ENCODE measurements at regions not wholly inside any gene's neighbourhood (a gene's known extent, or its start where the extent isn't known, plus 50 kb on each side); places are given as distances from the start of the nearest gene placed in this dataset.

DNA sequence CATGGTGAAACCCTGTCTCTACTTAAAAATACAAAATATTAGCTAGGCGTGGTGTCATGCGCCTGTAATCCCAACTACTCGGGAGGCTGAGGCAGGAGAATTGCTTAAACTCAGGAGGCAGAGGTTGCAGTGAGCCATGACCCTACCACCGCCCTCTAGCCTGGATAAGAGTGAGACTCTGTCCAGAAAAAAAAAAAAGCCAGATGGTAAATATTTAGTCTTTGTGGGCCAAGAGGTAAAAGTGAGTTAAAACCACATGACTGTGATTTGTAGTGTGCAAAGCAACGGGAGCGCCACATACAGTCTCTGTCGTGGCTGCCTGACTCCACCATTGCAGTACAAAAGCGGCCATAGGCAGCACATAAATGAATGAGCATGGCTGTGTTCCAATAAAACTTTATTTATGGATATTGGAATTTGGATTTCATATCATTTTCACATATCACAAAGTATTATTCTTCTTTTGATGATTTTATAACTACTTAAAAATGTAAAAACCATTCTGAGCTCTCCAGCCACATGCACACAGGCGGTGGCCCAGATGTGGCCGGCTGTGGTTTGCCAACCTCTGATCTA, 51.8 kb upstream of the CASZ1 start:
- ATAC-seq (ENCODE audit: low read depth in 2 of 2) (no peak), DNase-seq (no peak)
- Histone ChIP-seq H3K27ac (ENCODE audit: insufficient read depth, low read length, poor library complexity, severe bottlenecking) (no peak overlapping the region), H3K4me1 (ENCODE audit: control insufficient read depth, insufficient read depth, low read length, poor library complexity, severe bottlenecking) (no peaks in the 10 kb centered on the region), H3K27me3 (ENCODE audit: control insufficient read depth, insufficient read depth, low read length) (peaks cover 2% of the 10 kb centered on the region), H3K4me3 (ENCODE audit: low read depth, low read length) (no peak overlapping the region), H3K9me3 (ENCODE audit: control insufficient read depth in 2 of 2, low read length in 2 of 2) (no peaks in the 10 kb centered on the region), H3K36me3 (ENCODE audit: control insufficient read depth, insufficient read depth, low read length) (no peaks in the 10 kb centered on the region)
- H3K27ac Mint-ChIP-seq, result no peak overlapping the region
- peaks cover 9% of the 10 kb centered on the region for H3K27me3 Mint-ChIP-seq
- H3K4me1 Mint-ChIP-seq, result no peaks in the 10 kb centered on the region
- no peaks in the 10 kb centered on the region for H3K36me3 Mint-ChIP-seq
- peaks cover 0 to 10% (median 0%) of the 10 kb centered on the region in 7 donors for H3K9me3 Mint-ChIP-seq
- H3K4me3 Mint-ChIP-seq, result no peak overlapping the region

DNA sequence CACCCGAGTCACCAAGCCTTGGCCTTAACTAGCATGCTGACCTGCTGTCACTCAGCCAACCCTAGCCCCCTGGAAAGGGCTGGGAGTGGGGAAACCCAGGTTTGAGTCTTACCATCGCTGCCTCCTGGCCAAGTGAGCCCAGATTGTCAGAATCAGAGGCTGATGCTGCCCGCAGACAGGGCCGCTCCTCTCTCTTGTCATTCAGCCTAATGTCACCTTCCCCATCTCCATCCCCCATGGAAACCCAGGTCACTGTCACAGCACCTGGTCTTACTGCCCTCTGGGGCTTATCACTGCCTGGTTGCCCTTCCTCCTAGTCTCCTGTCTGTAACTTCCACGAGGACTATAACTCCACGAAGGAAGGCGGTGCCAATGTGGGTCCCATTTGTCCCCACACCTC, 53.6 kb upstream of the CASZ1 start:
- H3K27ac ChIP-seq (ENCODE audit: insufficient read depth, low read length, poor library complexity, severe bottlenecking), result no peak overlapping the region
- Mint-ChIP-seq H3K27me3 (no peaks in the 10 kb centered on the region), H3K36me3 (no peaks in the 10 kb centered on the region), H3K9me3 (no peaks in the 10 kb centered on the region), H3K4me1 (no peaks in the 10 kb centered on the region), H3K4me3 (no peak overlapping the region), H3K27ac (no peak overlapping the region)
- no peaks in the 10 kb centered on the region for H3K36me3 ChIP-seq (ENCODE audit: control insufficient read depth, insufficient read depth, low read length)
- peaks cover 2% of the 10 kb centered on the region for H3K27me3 ChIP-seq (ENCODE audit: control insufficient read depth, insufficient read depth, low read length)
- ATAC-seq (ENCODE audit: low read depth in 2 of 2), result no peak
- no peak overlapping the region for H3K4me3 ChIP-seq (ENCODE audit: low read depth, low read length)
- no peaks in the 10 kb centered on the region for H3K9me3 ChIP-seq (ENCODE audit: control insufficient read depth in 2 of 2, low read length in 2 of 2)
- no peaks in the 10 kb centered on the region for H3K4me1 ChIP-seq (ENCODE audit: control insufficient read depth, insufficient read depth, low read length, poor library complexity, severe bottlenecking)
- DNase-seq, result no peak

GRCh38 chr1:10851024-10852013, 54.9 kb upstream of the CASZ1 start:
- H3K4me1 Mint-ChIP-seq, result no peaks in the 10 kb centered on the region
- no peak overlapping the region for H3K4me3 ChIP-seq (ENCODE audit: low read depth, low read length)
- no peak for DNase-seq

GRCh38 chr1:10852018-10852417, 55.6 kb upstream of the CASZ1 start:
- no peaks in the 10 kb centered on the region for H3K4me1 ChIP-seq (ENCODE audit: control insufficient read depth, insufficient read depth, low read length, poor library complexity, severe bottlenecking)
- no peak overlapping the region for H3K4me3 Mint-ChIP-seq
- no peak for DNase-seq

More at GRCh38 chr1:10851024-10852013, 54.9 kb upstream of the CASZ1 start:
- no peaks in the 10 kb centered on the region for H3K4me1 ChIP-seq (ENCODE audit: control insufficient read depth, insufficient read depth, low read length, poor library complexity, severe bottlenecking)
- Mint-ChIP-seq H3K9me3 (no peaks in the 10 kb centered on the region), H3K4me3 (no peak overlapping the region), H3K27me3 (no peaks in the 10 kb centered on the region), H3K27ac (no peak overlapping the region), H3K36me3 (no peaks in the 10 kb centered on the region)
- H3K27ac ChIP-seq (ENCODE audit: insufficient read depth, low read length, poor library complexity, severe bottlenecking), result no peak overlapping the region
- peaks cover 1% of the 10 kb centered on the region for H3K27me3 ChIP-seq (ENCODE audit: control insufficient read depth, insufficient read depth, low read length)
- H3K36me3 ChIP-seq (ENCODE audit: control insufficient read depth, insufficient read depth, low read length), result no peaks in the 10 kb centered on the region
- H3K9me3 ChIP-seq (ENCODE audit: control insufficient read depth in 2 of 2, low read length in 2 of 2), result no peaks in the 10 kb centered on the region
- ATAC-seq (ENCODE audit: low read depth in 2 of 2), result no peak

GRCh38 chr1:10852486-10852885, 56.0 kb upstream of the CASZ1 start:
- H3K27ac Mint-ChIP-seq, result no peak overlapping the region
- Histone ChIP-seq H3K9me3 (ENCODE audit: control insufficient read depth in 2 of 2, low read length in 2 of 2) (no peaks in the 10 kb centered on the region), H3K4me3 (ENCODE audit: low read depth, low read length) (no peak overlapping the region), H3K27ac (ENCODE audit: insufficient read depth, low read length, poor library complexity, severe bottlenecking) (no peak overlapping the region), H3K36me3 (ENCODE audit: control insufficient read depth, insufficient read depth, low read length) (no peaks in the 10 kb centered on the region), H3K4me1 (ENCODE audit: control insufficient read depth, insufficient read depth, low read length, poor library complexity, severe bottlenecking) (no peaks in the 10 kb centered on the region), H3K27me3 (ENCODE audit: control insufficient read depth, insufficient read depth, low read length) (no peaks in the 10 kb centered on the region)
- H3K4me1 Mint-ChIP-seq, result no peaks in the 10 kb centered on the region
- H3K36me3 Mint-ChIP-seq, result no peaks in the 10 kb centered on the region
- H3K9me3 Mint-ChIP-seq, result no peaks in the 10 kb centered on the region
- ATAC-seq (ENCODE audit: low read depth in 2 of 2) (no peak), DNase-seq (no peak)
- no peak overlapping the region for H3K4me3 Mint-ChIP-seq
- H3K27me3 Mint-ChIP-seq, result no peaks in the 10 kb centered on the region

More at GRCh38 chr1:10852018-10852417, 55.6 kb upstream of the CASZ1 start:
- no peaks in the 10 kb centered on the region for H3K9me3 Mint-ChIP-seq
- Histone ChIP-seq H3K4me3 (ENCODE audit: low read depth, low read length) (no peak overlapping the region), H3K27me3 (ENCODE audit: control insufficient read depth, insufficient read depth, low read length) (no peaks in the 10 kb centered on the region), H3K36me3 (ENCODE audit: control insufficient read depth, insufficient read depth, low read length) (no peaks in the 10 kb centered on the region), H3K27ac (ENCODE audit: insufficient read depth, low read length, poor library complexity, severe bottlenecking) (no peak overlapping the region), H3K9me3 (ENCODE audit: control insufficient read depth in 2 of 2, low read length in 2 of 2) (no peaks in the 10 kb centered on the region)
- no peaks in the 10 kb centered on the region for H3K36me3 Mint-ChIP-seq
- no peaks in the 10 kb centered on the region for H3K27me3 Mint-ChIP-seq
- H3K27ac Mint-ChIP-seq, result no peak overlapping the region
- no peaks in the 10 kb centered on the region for H3K4me1 Mint-ChIP-seq
- no peak for ATAC-seq (ENCODE audit: low read depth in 2 of 2)

DNA sequence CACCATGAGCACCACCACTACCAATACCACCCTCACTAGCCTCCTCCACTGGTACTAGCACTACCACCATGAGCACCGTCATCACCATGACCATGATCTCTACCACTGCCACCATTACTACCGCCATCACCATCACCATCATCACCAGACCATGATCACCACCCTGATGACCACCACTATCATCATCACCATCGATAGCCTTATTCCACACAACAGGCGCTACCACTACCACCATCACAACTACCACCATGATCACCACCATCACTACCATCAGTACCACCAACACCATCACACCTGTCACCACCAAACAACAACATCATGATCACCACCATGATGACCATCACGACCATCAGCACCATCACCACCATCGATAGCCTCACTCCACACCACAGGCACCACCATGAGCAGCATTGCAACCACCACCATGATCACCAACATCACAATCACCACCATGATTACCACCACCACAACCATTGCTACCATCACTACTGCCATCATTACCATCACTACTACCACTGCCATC, 56.6 kb upstream of the CASZ1 start:
- H3K27me3 Mint-ChIP-seq, result no peaks in the 10 kb centered on the region
- Histone ChIP-seq H3K27me3 (ENCODE audit: control insufficient read depth, insufficient read depth, low read length) (no peaks in the 10 kb centered on the region), H3K36me3 (ENCODE audit: control insufficient read depth, insufficient read depth, low read length) (no peaks in the 10 kb centered on the region), H3K4me3 (ENCODE audit: low read depth, low read length) (no peak overlapping the region), H3K4me1 (ENCODE audit: control insufficient read depth, insufficient read depth, low read length, poor library complexity, severe bottlenecking) (no peaks in the 10 kb centered on the region), H3K27ac (ENCODE audit: insufficient read depth, low read length, poor library complexity, severe bottlenecking) (no peak overlapping the region), H3K9me3 (ENCODE audit: control insufficient read depth in 2 of 2, low read length in 2 of 2) (no peaks in the 10 kb centered on the region)
- H3K9me3 Mint-ChIP-seq, result no peaks in the 10 kb centered on the region
- H3K36me3 Mint-ChIP-seq, result no peaks in the 10 kb centered on the region
- DNase-seq, result no peak
- ATAC-seq (ENCODE audit: low read depth in 2 of 2), result no peak
- H3K4me1 Mint-ChIP-seq, result no peaks in the 10 kb centered on the region
- no peak overlapping the region for H3K27ac Mint-ChIP-seq
- H3K4me3 Mint-ChIP-seq, result no peak overlapping the region

DNA sequence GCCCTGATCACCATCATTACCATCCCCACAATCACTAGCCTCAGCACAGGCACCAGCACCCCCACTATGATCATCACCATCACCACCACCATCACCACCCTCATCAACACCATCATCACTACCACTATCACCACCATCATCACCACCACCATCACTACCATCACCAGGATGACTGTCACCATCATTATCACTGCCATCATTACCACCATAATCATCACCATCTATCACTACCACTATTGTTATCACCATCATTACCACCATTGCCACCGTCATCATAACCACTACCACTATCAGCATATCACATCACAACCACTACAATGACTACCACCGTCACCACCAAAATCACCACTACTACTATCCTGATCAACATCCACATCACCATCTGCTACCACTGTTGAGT, 57.3 kb upstream of the CASZ1 start:
- H3K4me3 ChIP-seq (ENCODE audit: low read depth, low read length), result no peak overlapping the region
- H3K9me3 ChIP-seq (ENCODE audit: control insufficient read depth in 2 of 2, low read length in 2 of 2), result no peaks in the 10 kb centered on the region
- Mint-ChIP-seq H3K4me1 (no peaks in the 10 kb centered on the region), H3K27me3 (no peaks in the 10 kb centered on the region), H3K36me3 (no peaks in the 10 kb centered on the region), H3K9me3 (no peaks in the 10 kb centered on the region), H3K27ac (no peak overlapping the region), H3K4me3 (no peak overlapping the region)
- no peaks in the 10 kb centered on the region for H3K27me3 ChIP-seq (ENCODE audit: control insufficient read depth, insufficient read depth, low read length)
- no peak for ATAC-seq (ENCODE audit: low read depth in 2 of 2)
- no peaks in the 10 kb centered on the region for H3K4me1 ChIP-seq (ENCODE audit: control insufficient read depth, insufficient read depth, low read length, poor library complexity, severe bottlenecking)
- H3K36me3 ChIP-seq (ENCODE audit: control insufficient read depth, insufficient read depth, low read length), result no peaks in the 10 kb centered on the region
- no peak for DNase-seq
- H3K27ac ChIP-seq (ENCODE audit: insufficient read depth, low read length, poor library complexity, severe bottlenecking), result no peak overlapping the region
